WTC11 (cell line): ENCODE measurements at regions not wholly inside any gene's neighbourhood (a gene's known extent, or its start where the extent isn't known, plus 50 kb on each side); places are given as distances from the start of the nearest gene placed in this dataset.

Experiments used
- ATAC-seq: fragments of 200-7000 bp; cut with Tn5 transposase; 2 replicates; pipeline ENCODE4 v1.10.0; 2021; ENCODE audit warnings: mild to moderate bottlenecking, moderate library complexity
- CTCF ChIA-PET: fragments of 300-600 bp; sonication (Branson Sonifier 250); formaldehyde crosslinking; loops from one replicate; lab custom pipeline; 2021; ENCODE audit warnings: antibody characterized with exemption; lab: Charles Lee
- POLR2A ChIA-PET: fragments of 350-600 bp; sonication (Branson Sonifier 250); formaldehyde crosslinking; loops from one replicate; lab custom pipeline; 2021; ENCODE audit warnings: antibody characterized with exemption; lab: Charles Lee
- DNase-seq: peaks from one replicate; pipeline ENCODE4 v3.0.0; 2021; ENCODE audit warnings: low spot score
- H3K27ac Mint-ChIP-seq: 2 replicates; pipeline ENCODE4 v1.8.0; 2021; ENCODE audit warnings: mixed read lengths
- H3K27me3 Mint-ChIP-seq: 2 replicates; pipeline ENCODE4 v1.8.0; 2021; ENCODE audit warnings: low read depth, mild to moderate bottlenecking, moderate library complexity, mixed read lengths
- H3K36me3 Mint-ChIP-seq: 2 replicates; pipeline ENCODE4 v1.8.0; 2021; ENCODE audit warnings: mixed read lengths
- H3K4me1 Mint-ChIP-seq: 2 replicates; pipeline ENCODE4 v1.8.0; 2022; ENCODE audit warnings: mixed read lengths
- H3K4me3 Mint-ChIP-seq: 2 replicates; pipeline ENCODE4 v1.8.0; 2021; ENCODE audit warnings: mild to moderate bottlenecking, moderate library complexity, mixed read lengths
- H3K9me3 Mint-ChIP-seq: 2 replicates; pipeline ENCODE4 v1.8.0; 2021; ENCODE audit warnings: mixed read lengths
- ATF2 ChIP-seq: sonication (generic); formaldehyde crosslinking; IDR thresholded peaks from 2 replicates; pipeline ENCODE4 v1.8.1; 2022; ENCODE audit warnings: low read depth, missing genetic modification reagents, borderline replicate concordance
- CTCF ChIP-seq: fragments of 200-600 bp; IDR thresholded peaks from 2 replicates; pipeline ENCODE4 v1.8.0; 2022; ENCODE audit warnings: antibody characterized with exemption
- ELF4 ChIP-seq: sonication (generic); formaldehyde crosslinking; IDR thresholded peaks from 2 replicates; pipeline ENCODE4 v1.8.1; 2022; ENCODE audit warnings: low read depth, mild to moderate bottlenecking, moderate library complexity, missing genetic modification reagents
- FOXJ3 ChIP-seq: sonication (generic); formaldehyde crosslinking; IDR thresholded peaks from 2 replicates; pipeline ENCODE4 v1.9.0; 2021; ENCODE audit warnings: missing genetic modification reagents, mild to moderate bottlenecking, borderline replicate concordance
- FOXP1 ChIP-seq: sonication (generic); formaldehyde crosslinking; IDR thresholded peaks from 2 replicates; pipeline ENCODE4 v1.8.0; 2022; ENCODE audit warnings: missing genetic modification reagents, mild to moderate bottlenecking, moderate library complexity, borderline replicate concordance
- GABPB1 ChIP-seq: sonication (generic); formaldehyde crosslinking; IDR thresholded peaks from 2 replicates; pipeline ENCODE4 v1.8.1; 2023; ENCODE audit warnings: mild to moderate bottlenecking, missing genetic modification reagents
- GRHL2 ChIP-seq: fragments of 250-450 bp; sonication (Bioruptor Pico); IDR thresholded peaks from 2 replicates; pipeline ENCODE4 v1.8.0; 2022; ENCODE audit warnings: mild to moderate bottlenecking, moderate library complexity; ENCODE audit not compliant: insufficient replicate concordance, severe bottlenecking
- HMGXB4 ChIP-seq: sonication (generic); formaldehyde crosslinking; IDR thresholded peaks from 2 replicates; pipeline ENCODE4 v1.8.1; 2023; ENCODE audit warnings: mild to moderate bottlenecking, moderate library complexity, missing genetic modification reagents
- KAT7 ChIP-seq: sonication (generic); formaldehyde crosslinking; IDR thresholded peaks from 2 replicates; pipeline ENCODE4 v1.8.1; 2023; ENCODE audit warnings: missing genetic modification reagents, mild to moderate bottlenecking, borderline replicate concordance
- MXD4 ChIP-seq: fragments of 250-450 bp; sonication (Bioruptor Pico); IDR thresholded peaks from 2 replicates; pipeline ENCODE4 v1.8.0; 2021; ENCODE audit warnings: mild to moderate bottlenecking, moderate library complexity, borderline replicate concordance
- MYBL2 ChIP-seq: sonication (generic); formaldehyde crosslinking; IDR thresholded peaks from 2 replicates; pipeline ENCODE4 v1.8.1; 2023; ENCODE audit warnings: mild to moderate bottlenecking, moderate library complexity, missing genetic modification reagents
- NFE2L1 ChIP-seq: sonication (generic); formaldehyde crosslinking; IDR thresholded peaks from 2 replicates; pipeline ENCODE4 v1.8.1; 2023; ENCODE audit warnings: missing genetic modification reagents
- NFYB ChIP-seq: sonication (generic); formaldehyde crosslinking; conservative IDR thresholded peaks from 2 replicates; pipeline ENCODE4 v1.8.0; 2022; ENCODE audit warnings: low read depth, missing genetic modification reagents
- OVOL2 ChIP-seq: fragments of 250-450 bp; sonication (Bioruptor Pico); IDR thresholded peaks from 2 replicates; pipeline ENCODE4 v1.9.0; 2021; ENCODE audit warnings: mild to moderate bottlenecking, borderline replicate concordance
- PRRX2 ChIP-seq: fragments of 250-450 bp; sonication (Bioruptor Pico); IDR thresholded peaks from 2 replicates; pipeline ENCODE4 v1.8.0; 2021; ENCODE audit warnings: mild to moderate bottlenecking
- STAT6 ChIP-seq: sonication (generic); formaldehyde crosslinking; conservative IDR thresholded peaks from 2 replicates; pipeline ENCODE4 v1.8.1; 2023; ENCODE audit warnings: mild to moderate bottlenecking, low read depth, missing genetic modification reagents, moderate library complexity
- TEAD4 ChIP-seq: sonication (generic); formaldehyde crosslinking; IDR thresholded peaks from 2 replicates; pipeline ENCODE4 v1.8.0; 2022; ENCODE audit warnings: mild to moderate bottlenecking, missing genetic modification reagents
- TP53 ChIP-seq: sonication (generic); formaldehyde crosslinking; IDR thresholded peaks from 2 replicates; pipeline ENCODE4 v1.8.1; 2023; ENCODE audit warnings: mild to moderate bottlenecking, missing genetic modification reagents
- ZNF423 ChIP-seq: fragments of 250-450 bp; sonication (Bioruptor Pico); IDR thresholded peaks from 2 replicates; pipeline ENCODE4 v2.1.2; 2022; ENCODE audit warnings: mild to moderate bottlenecking, moderate library complexity
- ZNF512 ChIP-seq: sonication (generic); formaldehyde crosslinking; IDR thresholded peaks from 2 replicates; pipeline ENCODE4 v1.8.1; 2022; ENCODE audit warnings: missing genetic modification reagents, borderline replicate concordance
- TF ChIP-seq, protein P1 (sequence below): sonication (generic); formaldehyde crosslinking; IDR thresholded peaks from 2 replicates; pipeline ENCODE4 v1.8.0; 2023; ENCODE audit warnings: missing genetic modification reagents, mild to moderate bottlenecking, borderline replicate concordance
- TF ChIP-seq, protein P2 (sequence below): fragments of 250-450 bp; sonication (Bioruptor Pico); IDR thresholded peaks from 2 replicates; pipeline ENCODE4 v1.9.0; 2021; ENCODE audit warnings: mild to moderate bottlenecking

- ChIA-PET CTCF (interaction anchor here (0.8 kb wide), 1 partner anchor 942 kb away, joined by 3 read pairs; no protein-coding TSS in a partner anchor), POLR2A (no interaction called here)
- ATAC-seq (no peak), DNase-seq (no peak)
- H3K27me3 Mint-ChIP-seq = no peaks in the 10 kb centered on the region
- H3K4me3 Mint-ChIP-seq = no peak overlapping the region
- peaks cover 10% of the 10 kb centered on the region for H3K4me1 Mint-ChIP-seq
- H3K27ac Mint-ChIP-seq = no peak overlapping the region
- TF ChIP-seq KAT7 (CRISPR knock-in tag) = no peak
- no peak for TF ChIP-seq NFE2L1 (CRISPR knock-in tag)
- TF ChIP-seq ZNF423 = no peak
- no peak for TF ChIP-seq MXD4 (CRISPR knock-in tag)
- TF ChIP-seq ELF4 (CRISPR knock-in tag) = no peak
- no peak for TF ChIP-seq NFYB (CRISPR knock-in tag)
- TF ChIP-seq, protein P1, sequence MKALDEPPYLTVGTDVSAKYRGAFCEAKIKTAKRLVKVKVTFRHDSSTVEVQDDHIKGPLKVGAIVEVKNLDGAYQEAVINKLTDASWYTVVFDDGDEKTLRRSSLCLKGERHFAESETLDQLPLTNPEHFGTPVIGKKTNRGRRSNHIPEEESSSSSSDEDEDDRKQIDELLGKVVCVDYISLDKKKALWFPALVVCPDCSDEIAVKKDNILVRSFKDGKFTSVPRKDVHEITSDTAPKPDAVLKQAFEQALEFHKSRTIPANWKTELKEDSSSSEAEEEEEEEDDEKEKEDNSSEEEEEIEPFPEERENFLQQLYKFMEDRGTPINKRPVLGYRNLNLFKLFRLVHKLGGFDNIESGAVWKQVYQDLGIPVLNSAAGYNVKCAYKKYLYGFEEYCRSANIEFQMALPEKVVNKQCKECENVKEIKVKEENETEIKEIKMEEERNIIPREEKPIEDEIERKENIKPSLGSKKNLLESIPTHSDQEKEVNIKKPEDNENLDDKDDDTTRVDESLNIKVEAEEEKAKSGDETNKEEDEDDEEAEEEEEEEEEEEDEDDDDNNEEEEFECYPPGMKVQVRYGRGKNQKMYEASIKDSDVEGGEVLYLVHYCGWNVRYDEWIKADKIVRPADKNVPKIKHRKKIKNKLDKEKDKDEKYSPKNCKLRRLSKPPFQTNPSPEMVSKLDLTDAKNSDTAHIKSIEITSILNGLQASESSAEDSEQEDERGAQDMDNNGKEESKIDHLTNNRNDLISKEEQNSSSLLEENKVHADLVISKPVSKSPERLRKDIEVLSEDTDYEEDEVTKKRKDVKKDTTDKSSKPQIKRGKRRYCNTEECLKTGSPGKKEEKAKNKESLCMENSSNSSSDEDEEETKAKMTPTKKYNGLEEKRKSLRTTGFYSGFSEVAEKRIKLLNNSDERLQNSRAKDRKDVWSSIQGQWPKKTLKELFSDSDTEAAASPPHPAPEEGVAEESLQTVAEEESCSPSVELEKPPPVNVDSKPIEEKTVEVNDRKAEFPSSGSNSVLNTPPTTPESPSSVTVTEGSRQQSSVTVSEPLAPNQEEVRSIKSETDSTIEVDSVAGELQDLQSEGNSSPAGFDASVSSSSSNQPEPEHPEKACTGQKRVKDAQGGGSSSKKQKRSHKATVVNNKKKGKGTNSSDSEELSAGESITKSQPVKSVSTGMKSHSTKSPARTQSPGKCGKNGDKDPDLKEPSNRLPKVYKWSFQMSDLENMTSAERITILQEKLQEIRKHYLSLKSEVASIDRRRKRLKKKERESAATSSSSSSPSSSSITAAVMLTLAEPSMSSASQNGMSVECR (CRISPR knock-in tag) = no peak
- no peak for TF ChIP-seq GABPB1
- no peak for TF ChIP-seq STAT6 (CRISPR knock-in tag)
- H3K36me3 Mint-ChIP-seq = no peaks in the 10 kb centered on the region
- no peaks in the 10 kb centered on the region for H3K9me3 Mint-ChIP-seq
These were observed 675.7 kb upstream of the NRXN1 start for GRCh38 chr2:51707625-51708024.

GRCh38 chr2:51706220-51706619, 674.3 kb upstream of the NRXN1 start:
- no peaks in the 10 kb centered on the region for H3K9me3 Mint-ChIP-seq
- CTCF ChIA-PET = no interaction called here
- no peak for DNase-seq
- no peak overlapping the region for H3K4me3 Mint-ChIP-seq
- peaks cover 10% of the 10 kb centered on the region for H3K4me1 Mint-ChIP-seq
- H3K36me3 Mint-ChIP-seq = no peaks in the 10 kb centered on the region
- H3K27me3 Mint-ChIP-seq = no peaks in the 10 kb centered on the region
- H3K27ac Mint-ChIP-seq = no peak overlapping the region
- POLR2A ChIA-PET = no interaction called here
- ATAC-seq = no peak
- TF ChIP-seq FOXJ3 (CRISPR knock-in tag) (no peak), TP53 (CRISPR knock-in tag) (no peak), TEAD4 (CRISPR knock-in tag) (no peak), PRRX2 (CRISPR knock-in tag) (no peak), GRHL2 (CRISPR knock-in tag) (no peak), FOXP1 (CRISPR knock-in tag) (no peak), ATF2 (CRISPR knock-in tag) (no peak), GABPB1 (no peak), MYBL2 (CRISPR knock-in tag) (no peak), ZNF512 (CRISPR knock-in tag) (no peak), OVOL2 (CRISPR knock-in tag) (no peak), HMGXB4 (no peak), CTCF (no peak)
- TF ChIP-seq, protein P2, sequence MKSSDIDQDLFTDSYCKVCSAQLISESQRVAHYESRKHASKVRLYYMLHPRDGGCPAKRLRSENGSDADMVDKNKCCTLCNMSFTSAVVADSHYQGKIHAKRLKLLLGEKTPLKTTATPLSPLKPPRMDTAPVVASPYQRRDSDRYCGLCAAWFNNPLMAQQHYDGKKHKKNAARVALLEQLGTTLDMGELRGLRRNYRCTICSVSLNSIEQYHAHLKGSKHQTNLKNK (CRISPR knock-in tag) = no peak
